Activated CD4-positive, alpha-beta T cell treated with anti-CD3 and anti-CD28 coated beads for 1 hour (primary cell): ENCODE measurements at regions not wholly inside any gene's neighbourhood (a gene's known extent, or its start where the extent isn't known, plus 50 kb on each side); places are given as distances from the start of the nearest gene placed in this dataset.
"Not testable (repeated sequence)": the region's sequence is repeated elsewhere in the genome, so short reads cannot be mapped to it uniquely, and the experiment has no call there.

Experiments used
- DNase-seq: peaks from one replicate; pipeline ENCODE4 v3.0.0-alpha.2; 2020

DNA sequence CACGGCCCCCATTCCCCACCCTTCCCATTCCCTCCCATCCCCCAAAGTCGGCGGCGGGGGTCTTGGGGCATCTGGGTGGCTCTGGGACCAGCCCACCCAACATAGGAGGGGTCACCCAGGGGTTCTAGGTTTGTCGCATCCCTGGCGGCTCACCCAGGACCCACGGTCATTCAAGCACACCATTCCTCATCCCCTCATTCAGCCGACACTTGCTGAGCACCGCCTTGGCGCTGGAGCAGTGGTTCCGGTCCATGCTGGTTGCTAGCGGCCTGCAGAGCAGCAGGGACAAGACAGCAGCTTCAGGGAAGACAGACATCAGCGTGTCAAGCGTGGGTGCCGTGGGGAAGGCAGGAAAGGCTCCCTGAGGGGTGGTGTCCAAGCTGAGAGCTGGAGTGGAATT lies 50.5 kb upstream of the OTOS start:
- DNase-seq: no peak

DNA sequence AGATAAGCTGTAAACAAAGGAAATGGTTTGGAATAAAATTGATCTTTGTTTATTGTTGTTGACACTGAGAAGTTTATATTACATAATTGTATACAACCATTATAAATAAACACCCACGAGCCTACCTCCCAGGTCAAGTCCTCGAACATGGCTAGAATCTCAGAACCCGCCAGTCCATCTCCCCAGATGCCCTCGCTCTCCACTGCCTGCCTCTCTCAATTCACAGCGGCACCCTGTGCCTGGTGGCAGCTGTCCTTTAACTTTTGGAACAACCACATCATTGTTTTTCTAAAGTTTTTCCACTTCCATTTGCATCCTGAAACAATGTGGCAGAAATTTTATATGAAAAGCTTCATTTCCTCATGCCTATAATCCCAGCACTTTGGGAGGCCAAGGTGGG lies 52.2 kb upstream of the OTOS start:
- no peak for DNase-seq

GRCh38 chr2:240194341-240194762 lies 53.9 kb upstream of the OTOS start:
- not testable (repeated sequence) for DNase-seq

DNA sequence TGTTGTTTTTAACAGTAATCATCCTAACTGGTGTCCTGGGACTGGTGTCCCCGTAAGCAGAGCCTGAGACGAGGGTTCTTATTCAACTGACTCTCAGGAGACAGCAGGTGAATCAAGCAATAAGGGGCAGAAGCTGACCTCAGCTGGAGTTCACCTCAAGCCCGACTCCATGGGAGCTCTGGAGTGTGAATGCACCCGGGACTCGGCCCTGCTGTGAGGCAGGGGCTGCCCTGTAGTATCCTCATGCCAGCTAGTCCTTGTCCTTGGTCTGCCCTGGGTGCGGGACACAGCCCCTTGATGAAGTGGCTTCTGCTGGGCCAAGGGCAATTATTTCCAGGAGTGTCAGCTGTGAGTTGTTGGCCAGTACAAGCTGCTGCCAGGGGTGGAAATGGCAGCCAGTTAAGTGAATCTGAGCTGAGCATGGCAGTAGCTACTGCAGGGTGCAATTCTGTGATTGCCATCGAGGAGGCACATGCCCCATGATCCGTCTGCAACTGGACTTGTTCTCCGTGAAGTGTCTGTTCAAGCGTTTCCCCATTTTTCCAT lies 54.9 kb upstream of the OTOS start:
- no peak for DNase-seq

- DNase-seq: no peak
Measured at GRCh38 chr2:240196716-240197461, 56.4 kb upstream of the OTOS start.

- DNase-seq: no peak
Measured at GRCh38 chr2:240197462-240198139, 57.1 kb upstream of the OTOS start.

GRCh38 chr2:240198226-240198625 lies 57.8 kb upstream of the OTOS start:
- DNase-seq: no peak

DNA sequence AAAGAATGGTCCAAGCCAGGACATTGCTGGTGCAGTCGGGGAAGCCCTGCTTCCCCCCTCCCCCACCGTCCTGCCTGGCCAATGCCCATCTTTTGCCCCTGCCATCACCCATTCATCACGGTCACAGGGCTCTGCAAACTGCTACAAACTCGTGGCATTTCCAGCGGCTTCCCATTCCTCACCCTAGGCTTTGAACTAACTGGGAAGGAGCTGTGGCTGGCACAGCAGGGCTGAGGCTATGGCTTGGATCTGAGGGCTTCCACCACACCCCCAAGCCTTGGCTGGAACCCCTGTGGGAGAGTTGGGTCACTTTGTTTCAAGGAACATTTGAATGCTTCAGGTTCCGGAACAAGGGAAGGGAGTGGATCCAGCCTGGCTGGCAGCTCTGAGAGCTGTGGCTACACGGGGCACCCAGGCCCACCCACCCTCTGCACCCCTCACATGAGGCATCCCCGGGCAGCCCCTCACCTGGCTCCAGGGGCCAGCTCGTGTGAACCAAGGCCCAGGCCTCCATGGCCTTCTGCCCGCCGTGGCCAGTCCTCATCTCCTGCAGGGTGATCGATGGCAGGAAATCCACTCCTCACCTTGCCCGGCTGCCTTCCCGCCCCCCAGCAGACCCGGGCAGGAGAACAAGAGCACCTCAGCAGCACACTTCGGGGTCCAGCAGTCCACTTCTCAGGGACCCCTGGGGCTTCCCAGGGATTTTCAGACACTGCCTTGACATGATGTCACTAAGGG lies 58.8 kb upstream of the OTOS start:
- DNase-seq: no peak

DNA sequence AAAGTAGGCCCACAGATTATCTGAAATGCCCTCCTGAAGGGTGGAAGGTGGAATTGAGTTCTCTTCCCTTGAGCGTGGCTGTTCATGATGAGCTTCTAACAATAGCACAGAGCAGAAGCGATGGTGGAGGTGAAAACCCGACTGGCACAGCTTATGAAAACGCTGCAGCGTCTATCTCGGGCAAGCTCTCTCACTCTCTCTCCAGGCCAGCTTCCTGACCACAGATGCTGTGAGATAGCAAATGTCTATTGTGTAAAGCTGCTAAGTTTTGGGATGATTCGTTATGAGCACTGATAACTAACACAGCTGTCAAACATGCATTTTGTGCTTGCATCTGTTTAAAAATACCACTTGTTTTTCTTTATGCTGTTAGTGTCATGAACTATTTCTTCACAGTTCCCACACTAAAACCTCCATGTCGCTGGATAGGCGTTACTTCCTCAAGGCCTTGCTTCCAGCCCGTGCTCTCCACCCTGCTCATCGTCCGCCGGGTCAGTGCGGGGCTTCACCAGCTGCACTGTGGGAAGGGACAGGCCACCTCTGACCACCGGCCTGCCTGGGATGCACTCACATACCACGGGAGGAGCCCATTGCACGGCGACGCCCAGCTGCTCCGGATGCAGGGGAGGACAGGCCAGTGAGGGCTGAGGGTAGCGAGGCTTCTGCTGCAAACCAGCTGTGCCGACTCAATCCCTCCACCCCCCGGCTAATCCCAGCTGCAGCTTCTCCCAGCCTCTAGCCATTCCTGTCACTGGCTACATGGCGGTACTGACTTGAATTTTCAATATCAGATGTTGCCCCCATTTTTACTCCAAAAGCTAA lies 60.0 kb upstream of the OTOS start:
- no peak for DNase-seq

- DNase-seq: no peak
Measured at GRCh38 chr2:240201866-240202265, 61.4 kb upstream of the OTOS start.

DNA sequence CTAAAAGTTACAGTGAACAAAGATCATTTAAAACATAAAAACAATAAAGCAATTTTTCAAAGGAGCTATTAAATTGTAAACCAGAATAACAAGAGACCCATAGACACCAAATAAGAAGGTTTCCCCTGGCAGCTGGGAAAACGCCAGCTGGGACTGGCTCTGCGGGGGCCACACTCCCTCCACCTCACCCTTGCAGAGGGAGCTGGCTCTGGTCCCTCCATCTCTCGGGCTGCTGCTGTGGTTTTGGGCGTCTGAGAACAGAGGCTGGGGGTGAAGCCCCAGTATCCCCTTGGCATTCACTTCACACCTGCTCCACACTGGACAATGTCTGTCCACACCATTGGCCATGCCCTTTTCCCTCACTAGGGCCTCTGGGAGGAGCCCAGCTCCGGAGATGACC lies 62.1 kb upstream of the OTOS start:
- no peak for DNase-seq

- no peak for DNase-seq
Measured at GRCh38 chr2:240203031-240203787, 62.8 kb upstream of the OTOS start.

DNA sequence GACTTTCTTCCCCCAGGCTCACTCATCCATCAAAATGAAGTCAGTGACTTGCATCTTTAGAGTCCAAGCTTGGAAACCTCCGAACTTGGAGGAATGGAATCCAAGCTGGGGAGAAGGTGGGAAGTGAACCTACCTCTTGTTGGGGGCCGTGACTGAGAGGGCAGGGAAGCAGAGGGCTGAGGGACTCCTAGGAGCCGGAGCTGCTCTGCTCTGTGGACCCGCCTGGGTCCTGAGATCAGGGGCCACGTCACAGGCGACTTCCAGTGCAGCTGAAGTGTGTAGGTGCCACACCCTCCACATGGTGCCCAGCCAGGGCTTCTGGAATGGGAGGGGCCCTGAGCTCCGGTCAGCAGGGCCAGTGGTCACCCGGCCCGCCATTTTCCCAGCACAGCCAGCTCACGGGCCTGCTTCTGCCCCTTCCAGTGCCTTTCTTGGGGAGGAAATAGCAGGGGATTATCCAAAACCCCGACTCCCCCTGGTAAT lies 63.4 kb upstream of the OTOS start:
- DNase-seq: no peak

DNA sequence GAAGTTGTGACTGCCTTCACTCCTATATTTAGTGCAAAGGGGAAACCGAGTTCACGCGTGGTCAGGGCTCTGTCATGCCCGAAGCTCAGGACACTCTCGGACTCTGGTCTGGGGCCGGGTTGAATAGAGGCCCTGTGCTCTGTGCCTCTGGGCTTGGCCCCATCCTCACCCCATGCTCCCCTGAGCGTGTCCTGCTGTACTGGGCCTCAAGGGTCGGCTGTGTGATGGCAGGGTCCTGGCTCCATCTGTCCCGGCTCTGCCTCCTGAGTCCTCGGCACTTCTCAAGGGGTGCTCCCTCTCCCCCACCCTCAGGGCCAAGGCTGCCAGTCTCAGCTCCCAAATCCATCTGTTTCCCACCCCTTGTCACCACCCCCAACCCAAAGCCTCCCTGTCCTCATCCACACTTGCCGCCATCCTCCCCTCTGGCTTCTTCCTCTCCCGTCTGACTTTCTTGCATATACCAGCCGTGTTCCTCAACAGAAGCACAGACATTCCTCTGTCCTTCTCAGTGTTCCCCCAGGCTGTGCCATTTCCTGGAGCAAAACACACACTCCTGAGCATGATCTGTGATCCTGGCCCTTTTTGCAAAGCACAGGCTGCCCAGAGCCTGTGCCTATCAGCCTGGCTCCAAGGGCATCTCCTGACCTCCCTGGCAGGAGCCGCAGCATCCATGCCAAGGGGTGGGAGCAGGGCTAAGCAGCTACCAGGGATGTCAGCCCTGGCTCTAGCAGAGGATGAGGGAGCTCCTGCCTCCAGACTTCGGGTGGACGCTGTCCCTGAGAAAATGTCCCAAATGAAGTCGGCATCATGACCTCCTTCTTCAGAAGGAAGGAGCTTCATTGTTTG lies 64.2 kb upstream of the OTOS start:
- no peak for DNase-seq

DNA sequence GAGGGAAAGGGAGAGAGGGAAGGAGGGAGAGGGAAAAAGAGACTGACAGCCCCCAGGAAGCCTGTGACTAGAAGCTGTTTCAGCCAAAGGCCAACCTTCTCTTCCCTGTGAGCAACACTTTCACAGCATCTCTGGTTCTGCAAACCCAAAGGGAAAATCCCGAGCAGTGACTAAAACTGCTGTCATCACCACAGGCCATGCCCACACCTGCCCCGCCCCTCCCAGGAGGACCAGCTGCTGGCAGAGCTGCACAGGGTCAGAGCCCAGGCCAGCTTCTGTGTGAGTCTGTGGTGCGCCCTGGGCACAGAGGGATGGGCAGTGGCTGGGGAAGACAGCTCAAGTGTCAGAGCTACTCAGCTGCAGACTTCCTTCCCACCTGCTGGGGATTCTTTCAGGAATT lies 64.9 kb upstream of the OTOS start:
- DNase-seq: no peak

DNA sequence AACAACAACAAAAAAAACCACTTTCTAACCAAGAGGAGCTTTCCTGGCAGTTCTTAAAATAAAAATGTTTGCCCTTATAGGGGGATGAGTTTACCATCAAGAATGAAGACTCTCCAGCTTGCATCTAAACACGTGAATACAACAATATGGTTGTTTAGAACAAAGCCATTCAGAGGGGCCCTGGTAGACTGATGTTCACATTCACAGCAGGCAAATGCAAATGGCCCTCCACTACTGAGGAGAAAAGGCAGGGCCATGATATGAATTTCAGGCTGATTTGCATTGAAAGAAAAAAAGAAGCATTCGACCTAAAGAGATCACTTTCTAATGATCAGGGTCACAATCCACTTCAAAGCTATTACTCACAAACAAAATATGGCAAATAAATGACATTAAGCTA lies 65.3 kb upstream of the OTOS start:
- DNase-seq: no peak

GRCh38 chr2:240206630-240207029 lies 66.2 kb upstream of the OTOS start:
- DNase-seq: no peak

DNA sequence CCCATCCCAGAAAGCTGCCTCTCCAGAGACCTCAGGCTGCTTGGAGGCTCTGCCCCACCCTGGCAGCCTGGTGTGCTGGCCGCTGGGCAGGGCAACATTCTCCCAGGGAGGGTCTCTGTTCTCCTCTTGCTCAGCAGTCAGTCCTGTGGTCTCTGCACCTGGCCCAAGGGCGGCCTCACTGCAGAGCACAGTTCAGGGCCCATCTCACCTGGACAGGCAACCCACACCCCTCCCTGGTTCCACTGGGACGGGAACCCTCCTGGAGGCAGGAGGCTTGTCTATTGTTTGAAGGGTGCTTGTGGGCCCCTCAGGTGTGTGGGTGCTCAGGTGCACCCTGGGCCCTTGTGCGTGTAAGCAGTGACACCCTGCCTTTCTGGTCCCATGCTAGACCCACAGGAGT lies 67.2 kb upstream of the OTOS start:
- no peak for DNase-seq

- no peak for DNase-seq
Measured at GRCh38 chr2:240208096-240208495, 67.6 kb upstream of the OTOS start.

DNA sequence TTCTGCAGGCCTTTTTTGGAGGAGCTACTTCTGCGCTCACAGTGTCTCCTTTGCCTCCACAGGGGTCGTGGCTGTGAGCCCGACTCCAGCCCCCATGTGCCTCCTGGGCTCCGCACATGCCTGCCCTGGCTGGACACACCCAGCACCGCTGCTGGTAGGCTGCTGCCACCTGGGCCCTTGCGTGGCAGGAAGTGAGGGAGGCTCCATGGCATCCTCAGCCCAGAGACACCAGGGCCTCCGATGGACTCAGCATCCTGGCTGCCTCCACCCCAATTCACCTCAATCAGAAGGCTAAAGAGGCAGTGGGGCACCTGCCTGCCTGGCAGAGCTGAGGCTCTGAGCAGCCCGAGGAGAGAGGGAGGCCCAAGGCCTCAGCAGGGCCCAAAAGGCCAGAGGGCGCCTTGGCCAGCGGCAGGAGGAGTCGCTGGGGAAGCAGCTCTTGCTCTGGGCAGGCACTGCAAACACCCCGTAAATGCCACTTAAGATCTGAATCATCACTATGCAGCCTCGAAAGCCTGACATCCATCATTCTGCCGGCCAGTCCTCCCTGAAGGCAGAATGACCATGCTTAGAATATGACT lies 68.3 kb upstream of the OTOS start:
- DNase-seq: no peak

DNA sequence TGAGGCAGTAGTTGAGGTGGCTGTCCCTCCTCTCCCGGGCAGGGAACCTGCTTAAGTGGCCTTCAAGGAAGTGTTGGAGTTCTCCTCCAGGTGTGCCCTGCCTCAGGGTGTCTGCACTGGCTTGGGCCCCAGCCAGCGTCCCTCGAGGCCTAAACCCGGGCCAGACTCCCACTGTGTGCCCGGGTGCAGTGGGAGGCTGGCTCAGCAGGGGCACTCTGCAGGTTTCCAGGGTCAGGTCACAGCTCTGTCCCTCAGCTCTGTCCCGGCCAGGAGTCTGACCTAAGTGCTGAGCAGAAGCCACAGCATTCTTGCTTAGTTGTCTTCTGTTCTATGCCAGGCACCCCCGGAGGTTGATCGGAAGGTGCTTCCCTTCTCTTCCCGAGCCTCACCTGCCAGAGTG lies 69.0 kb upstream of the OTOS start:
- DNase-seq: no peak
